ENCODE measurements at regions not wholly inside any gene's neighbourhood (a gene's known extent, or its start where the extent isn't known, plus 50 kb on each side); places are given as distances from the start of the nearest gene placed in this dataset.

DNA sequence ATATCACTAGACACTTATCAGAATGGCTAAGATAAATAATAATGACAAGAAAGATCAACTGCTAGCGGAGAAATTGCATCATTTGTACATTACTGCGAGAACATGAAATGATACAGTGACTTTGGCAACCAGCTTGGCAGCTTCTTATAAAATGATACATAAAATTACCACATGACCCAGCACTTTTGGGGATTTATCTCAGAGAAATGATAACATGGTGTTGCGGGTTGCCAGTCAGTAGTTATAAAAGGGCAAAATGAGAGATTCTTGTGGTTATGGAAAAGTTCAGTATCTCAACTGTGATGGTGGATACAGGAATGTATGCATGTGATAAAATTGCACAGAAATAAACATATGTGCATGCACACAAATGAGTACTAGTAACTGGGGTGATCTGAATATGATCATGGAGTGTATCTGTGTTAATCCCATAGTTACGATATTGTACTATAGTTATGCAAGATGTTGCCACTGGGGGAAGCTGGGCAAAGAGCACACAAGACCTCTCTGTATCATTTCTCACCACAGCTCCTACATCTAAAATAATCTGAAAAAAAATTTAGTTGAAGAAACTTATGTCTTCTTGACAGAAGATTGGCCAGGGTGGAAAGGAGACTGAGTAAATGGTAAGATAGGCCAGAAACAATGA lies 128.9 kb downstream of the NXNL2 start:
- no peaks in the 10 kb centered on the region for H3K4me1 Mint-ChIP-seq (ENCODE audit: low read depth)
- no peak overlapping the region for H3K4me3 Mint-ChIP-seq (ENCODE audit: low read depth)
- intact Hi-C loops (cut with micrococcal nuclease): no loop called here
- no peaks in the 10 kb centered on the region for H3K9me3 Mint-ChIP-seq
- H3K27me3 Mint-ChIP-seq (ENCODE audit: low read depth): peaks cover 4% of the 10 kb centered on the region
- H3K27ac Mint-ChIP-seq: no peak overlapping the region
- DNase-seq (ENCODE audit: low spot score): no peak
- H3K36me3 Mint-ChIP-seq (ENCODE audit: low read depth): no peaks in the 10 kb centered on the region

DNA sequence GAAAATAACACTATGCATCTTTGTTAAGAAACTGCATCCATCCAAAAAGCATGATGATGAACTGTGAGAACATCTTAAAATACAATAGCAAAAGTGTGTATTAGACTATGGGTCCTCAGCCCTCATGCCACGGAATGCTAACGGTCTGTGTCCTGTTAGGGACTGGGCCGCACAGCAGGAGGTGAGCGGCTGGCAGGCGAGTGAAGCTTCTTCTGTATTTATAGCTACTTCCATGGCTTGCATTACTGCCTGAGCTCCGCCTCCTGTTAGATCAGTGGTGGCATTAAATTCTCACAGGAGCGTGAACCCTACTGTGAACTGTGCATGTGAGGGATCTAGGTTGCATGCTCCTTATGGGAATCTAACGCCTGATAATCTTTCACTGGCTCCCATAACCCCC lies 129.8 kb downstream of the NXNL2 start:
- Mint-ChIP-seq H3K27me3 (ENCODE audit: low read depth) (peaks cover 4% of the 10 kb centered on the region), H3K4me1 (ENCODE audit: low read depth) (no peaks in the 10 kb centered on the region), H3K36me3 (ENCODE audit: low read depth) (no peaks in the 10 kb centered on the region), H3K27ac (no peak overlapping the region), H3K4me3 (ENCODE audit: low read depth) (no peak overlapping the region), H3K9me3 (no peaks in the 10 kb centered on the region)
- intact Hi-C loops (cut with micrococcal nuclease): no loop called here
- no peak for DNase-seq (ENCODE audit: low spot score)

DNA sequence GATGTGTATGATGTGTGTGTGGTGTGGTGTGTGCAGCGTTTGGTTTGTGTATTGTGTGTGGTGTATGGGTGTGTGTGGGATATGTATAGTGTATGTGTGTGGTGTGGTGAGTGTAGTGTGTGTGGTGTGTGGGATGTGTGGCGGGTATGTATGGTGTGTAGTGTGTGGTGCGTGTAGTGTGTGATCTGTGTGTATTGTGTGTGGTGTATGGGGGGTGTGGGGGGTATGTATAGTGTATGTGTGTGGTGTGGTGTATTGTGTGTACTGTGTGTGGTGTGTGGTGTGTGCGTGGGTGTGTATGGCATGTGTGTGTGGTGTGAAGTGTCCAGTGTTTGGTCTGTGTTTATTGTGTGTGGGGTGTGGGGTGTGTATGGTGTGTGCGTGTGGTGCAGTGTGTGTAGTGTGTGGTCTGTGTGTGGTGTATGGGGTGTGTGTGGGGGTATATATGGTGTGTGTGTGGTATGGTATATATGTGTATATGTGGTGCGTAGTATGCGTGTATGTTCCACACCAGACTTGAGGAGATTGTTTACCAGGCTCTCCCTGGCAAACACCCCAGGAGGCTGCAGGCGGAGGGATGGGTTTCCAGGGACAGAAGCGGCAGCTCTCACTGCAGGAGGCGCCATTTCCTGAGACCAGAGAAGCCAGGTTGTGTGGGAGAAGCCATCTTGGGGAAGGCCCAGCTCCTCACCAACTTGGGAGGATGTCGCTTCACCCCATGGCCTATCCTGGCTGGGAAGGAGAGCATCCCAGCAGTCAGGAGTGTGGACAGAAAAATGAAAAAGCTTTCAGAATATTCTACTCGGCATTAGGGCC lies 138.1 kb downstream of the NXNL2 start:
- Mint-ChIP-seq H3K4me1 (ENCODE audit: low read depth) (no peaks in the 10 kb centered on the region), H3K9me3 (no peaks in the 10 kb centered on the region), H3K4me3 (ENCODE audit: low read depth) (no peak overlapping the region), H3K36me3 (ENCODE audit: low read depth) (no peaks in the 10 kb centered on the region), H3K27me3 (ENCODE audit: low read depth) (no peaks in the 10 kb centered on the region), H3K27ac (no peak overlapping the region)
- DNase-seq (ENCODE audit: low spot score): no peak
- intact Hi-C loops (cut with micrococcal nuclease): no loop called here

DNA sequence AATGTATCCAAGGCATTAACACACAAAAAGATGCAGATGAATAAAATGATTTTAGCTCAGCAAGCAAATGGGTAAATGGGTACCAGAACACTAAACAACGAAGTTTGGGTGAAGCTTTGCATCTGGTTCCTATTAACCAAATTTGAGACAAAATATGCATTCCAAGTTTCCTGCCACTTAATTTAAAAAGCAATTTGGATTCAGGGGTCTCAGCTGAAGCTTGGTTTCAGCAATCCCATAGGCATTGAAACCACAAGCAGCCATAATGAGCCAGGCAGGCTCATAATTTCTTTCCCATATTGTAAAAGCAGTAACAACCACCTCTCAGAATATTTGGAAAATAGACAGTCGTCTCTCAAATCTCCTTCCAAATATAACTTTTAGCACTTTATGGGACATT lies 138.9 kb downstream of the NXNL2 start:
- no peak for DNase-seq (ENCODE audit: low spot score)
- H3K27ac Mint-ChIP-seq: no peak overlapping the region
- H3K36me3 Mint-ChIP-seq (ENCODE audit: low read depth): no peaks in the 10 kb centered on the region
- H3K4me3 Mint-ChIP-seq (ENCODE audit: low read depth): no peak overlapping the region
- no peaks in the 10 kb centered on the region for H3K4me1 Mint-ChIP-seq (ENCODE audit: low read depth)
- intact Hi-C loops (cut with micrococcal nuclease): no loop called here
- H3K9me3 Mint-ChIP-seq: no peaks in the 10 kb centered on the region
- H3K27me3 Mint-ChIP-seq (ENCODE audit: low read depth): no peaks in the 10 kb centered on the region

DNA sequence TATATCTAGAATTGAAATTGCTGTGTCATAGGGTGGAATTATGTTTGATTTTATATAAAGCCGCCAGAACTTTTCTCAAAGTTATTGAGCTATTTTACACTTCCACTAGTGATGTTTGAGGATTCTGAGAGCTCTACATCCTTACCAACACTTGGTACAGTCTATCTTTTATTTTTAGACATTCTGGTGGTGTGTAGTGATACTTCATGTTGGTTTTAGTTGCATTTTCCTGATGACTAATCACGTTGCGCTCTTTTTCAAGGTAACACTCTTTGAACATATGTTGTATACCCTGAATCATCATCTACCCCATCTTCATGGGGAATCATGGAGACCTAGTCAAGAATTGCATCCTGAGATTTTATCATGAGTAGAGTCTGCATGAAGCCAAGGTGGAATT lies 141.7 kb downstream of the NXNL2 start:
- no peaks in the 10 kb centered on the region for H3K4me1 Mint-ChIP-seq (ENCODE audit: low read depth)
- H3K9me3 Mint-ChIP-seq: no peaks in the 10 kb centered on the region
- no peak overlapping the region for H3K4me3 Mint-ChIP-seq (ENCODE audit: low read depth)
- no peak for DNase-seq (ENCODE audit: low spot score)
- no peak overlapping the region for H3K27ac Mint-ChIP-seq
- no peaks in the 10 kb centered on the region for H3K36me3 Mint-ChIP-seq (ENCODE audit: low read depth)
- intact Hi-C loops (cut with micrococcal nuclease): no loop called here
- no peaks in the 10 kb centered on the region for H3K27me3 Mint-ChIP-seq (ENCODE audit: low read depth)

DNA sequence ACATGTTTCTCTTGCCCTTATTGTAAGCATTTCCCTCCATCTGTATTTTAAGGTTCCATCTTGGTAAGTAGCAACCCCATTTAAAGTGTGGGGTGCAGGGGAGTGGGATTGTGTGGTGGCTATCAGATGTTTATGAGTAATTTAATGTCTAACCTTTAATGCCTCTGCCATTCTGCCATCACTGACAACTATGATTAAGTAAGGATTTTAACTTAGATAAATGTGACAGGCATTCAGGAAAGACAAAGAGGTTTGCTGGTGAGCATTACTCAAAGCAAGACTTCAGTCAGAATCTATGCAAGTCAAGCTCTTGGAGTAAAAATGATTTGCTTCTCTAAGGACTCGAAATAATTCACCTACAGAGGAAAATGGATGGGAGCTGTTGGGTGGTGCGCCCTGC lies 143.0 kb downstream of the NXNL2 start:
- Mint-ChIP-seq H3K9me3 (no peaks in the 10 kb centered on the region), H3K36me3 (ENCODE audit: low read depth) (no peaks in the 10 kb centered on the region), H3K4me3 (ENCODE audit: low read depth) (no peak overlapping the region), H3K27me3 (ENCODE audit: low read depth) (no peaks in the 10 kb centered on the region), H3K4me1 (ENCODE audit: low read depth) (no peaks in the 10 kb centered on the region), H3K27ac (no peak overlapping the region)
- DNase-seq (ENCODE audit: low spot score): no peak
- intact Hi-C loops (cut with micrococcal nuclease): no loop called here

DNA sequence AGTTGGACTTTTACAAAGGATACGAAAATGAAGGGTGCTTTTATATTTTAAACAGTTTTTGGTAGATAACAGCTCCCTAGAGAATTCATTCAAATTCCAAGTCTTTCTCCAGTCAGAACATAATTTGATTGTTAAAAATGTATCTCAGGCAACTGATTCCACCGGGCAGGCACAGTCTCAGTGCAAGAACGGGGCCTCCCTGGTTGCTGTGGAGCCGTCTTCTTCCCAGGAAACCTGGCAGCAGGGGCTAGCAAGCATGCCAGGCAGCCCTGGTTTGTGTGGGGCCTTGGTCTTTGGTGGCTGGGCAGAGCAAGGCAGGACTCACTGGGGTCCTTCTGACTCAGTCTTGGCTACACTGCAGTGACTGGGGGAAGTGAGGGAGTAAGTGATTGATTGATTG lies 143.5 kb downstream of the NXNL2 start:
- Mint-ChIP-seq H3K9me3 (no peaks in the 10 kb centered on the region), H3K4me3 (ENCODE audit: low read depth) (no peak overlapping the region), H3K36me3 (ENCODE audit: low read depth) (no peaks in the 10 kb centered on the region), H3K27ac (no peak overlapping the region), H3K27me3 (ENCODE audit: low read depth) (no peaks in the 10 kb centered on the region), H3K4me1 (ENCODE audit: low read depth) (no peaks in the 10 kb centered on the region)
- intact Hi-C loops (cut with micrococcal nuclease): no loop called here
- DNase-seq (ENCODE audit: low spot score): no peak

DNA sequence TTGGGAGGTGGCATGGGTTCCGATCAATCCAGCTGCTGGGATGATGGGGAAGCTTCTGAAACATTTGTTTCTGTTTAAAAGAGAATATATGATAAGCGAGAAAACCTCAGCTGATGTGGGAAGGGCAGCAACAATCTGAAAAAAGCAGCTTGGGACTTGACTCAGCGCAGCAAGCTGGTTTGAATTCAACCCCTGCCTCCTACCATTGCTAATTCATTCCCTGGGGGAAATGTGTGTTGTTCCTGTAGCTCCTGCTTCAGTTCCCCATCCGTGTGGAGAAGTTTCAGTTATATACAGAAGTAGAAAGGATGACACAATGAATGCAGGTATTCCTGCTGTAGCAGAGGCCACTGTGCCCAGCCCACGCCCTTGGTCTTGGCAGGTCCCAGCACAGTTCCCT lies 145.1 kb downstream of the NXNL2 start:
- intact Hi-C loops (cut with micrococcal nuclease): no loop called here
- H3K36me3 Mint-ChIP-seq (ENCODE audit: low read depth): no peaks in the 10 kb centered on the region
- no peaks in the 10 kb centered on the region for H3K9me3 Mint-ChIP-seq
- no peak overlapping the region for H3K4me3 Mint-ChIP-seq (ENCODE audit: low read depth)
- H3K27ac Mint-ChIP-seq: no peak overlapping the region
- DNase-seq (ENCODE audit: low spot score): no peak
- no peaks in the 10 kb centered on the region for H3K4me1 Mint-ChIP-seq (ENCODE audit: low read depth)
- H3K27me3 Mint-ChIP-seq (ENCODE audit: low read depth): no peaks in the 10 kb centered on the region

DNA sequence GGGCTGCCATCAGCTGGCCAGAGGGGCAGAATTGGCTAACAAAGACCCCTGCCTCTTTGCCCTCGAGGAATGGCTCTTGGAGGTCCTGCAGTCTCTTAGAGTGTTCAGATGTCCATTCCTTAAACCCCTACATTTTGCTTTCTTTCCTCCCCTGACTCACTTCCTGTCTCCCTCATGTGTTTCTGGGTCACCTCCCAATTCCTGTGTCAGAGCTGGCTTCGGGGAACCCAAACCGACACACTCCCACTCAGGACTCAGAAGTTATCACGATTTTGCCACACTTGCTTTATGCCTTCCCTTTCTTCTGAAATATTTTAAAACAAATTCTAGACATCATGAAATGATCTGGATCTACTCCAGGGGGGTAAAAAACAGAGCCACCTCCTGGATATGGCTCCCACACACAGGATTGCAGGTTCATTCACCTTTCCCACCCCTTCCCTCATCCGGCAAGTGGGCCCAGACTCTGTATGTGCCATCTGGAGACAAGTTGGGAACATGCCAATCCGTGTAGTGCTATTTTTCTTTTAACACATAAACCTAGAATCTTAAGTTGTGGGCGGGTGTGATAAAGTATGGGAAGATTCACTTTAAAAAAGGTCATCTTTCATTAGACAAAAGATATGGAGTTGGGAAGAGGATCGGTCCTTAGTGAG lies 145.7 kb downstream of the NXNL2 start:
- no peak overlapping the region for H3K27ac Mint-ChIP-seq
- intact Hi-C loops (cut with micrococcal nuclease): no loop called here

DNA sequence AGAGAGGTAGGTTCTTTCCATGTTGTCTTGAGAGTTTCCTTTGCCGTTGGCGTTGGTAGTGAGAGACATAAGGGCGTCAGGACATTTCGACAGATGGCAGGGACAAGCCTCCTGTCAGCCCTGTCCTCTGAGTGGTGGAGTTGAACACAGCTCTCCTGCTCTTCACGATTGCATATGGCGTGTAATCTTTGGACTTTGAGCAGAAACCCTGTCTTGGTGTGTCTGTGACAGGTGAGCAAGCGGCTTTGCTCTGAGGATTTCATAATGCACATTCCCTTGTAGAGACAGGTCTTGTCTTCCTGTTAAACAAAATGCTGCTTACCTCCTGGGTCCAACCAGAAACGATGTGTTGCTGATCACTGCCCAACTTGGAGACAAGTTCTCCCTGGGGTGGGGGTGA lies 146.5 kb downstream of the NXNL2 start:
- H3K9me3 Mint-ChIP-seq: no peaks in the 10 kb centered on the region
- no peak for DNase-seq (ENCODE audit: low spot score)
- no peak overlapping the region for H3K4me3 Mint-ChIP-seq (ENCODE audit: low read depth)
- H3K27ac Mint-ChIP-seq: no peak overlapping the region
- no peaks in the 10 kb centered on the region for H3K4me1 Mint-ChIP-seq (ENCODE audit: low read depth)
- H3K36me3 Mint-ChIP-seq (ENCODE audit: low read depth): no peaks in the 10 kb centered on the region
- intact Hi-C loops (cut with micrococcal nuclease): no loop called here
- no peaks in the 10 kb centered on the region for H3K27me3 Mint-ChIP-seq (ENCODE audit: low read depth)

More for the DNA sequence above, 145.7 kb downstream of the NXNL2 start:
- no peaks in the 10 kb centered on the region for H3K36me3 Mint-ChIP-seq (ENCODE audit: low read depth)
- no peaks in the 10 kb centered on the region for H3K9me3 Mint-ChIP-seq
- no peaks in the 10 kb centered on the region for H3K27me3 Mint-ChIP-seq (ENCODE audit: low read depth)
- DNase-seq (ENCODE audit: low spot score): no peak
- H3K4me1 Mint-ChIP-seq (ENCODE audit: low read depth): no peaks in the 10 kb centered on the region
- H3K4me3 Mint-ChIP-seq (ENCODE audit: low read depth): no peak overlapping the region

DNA sequence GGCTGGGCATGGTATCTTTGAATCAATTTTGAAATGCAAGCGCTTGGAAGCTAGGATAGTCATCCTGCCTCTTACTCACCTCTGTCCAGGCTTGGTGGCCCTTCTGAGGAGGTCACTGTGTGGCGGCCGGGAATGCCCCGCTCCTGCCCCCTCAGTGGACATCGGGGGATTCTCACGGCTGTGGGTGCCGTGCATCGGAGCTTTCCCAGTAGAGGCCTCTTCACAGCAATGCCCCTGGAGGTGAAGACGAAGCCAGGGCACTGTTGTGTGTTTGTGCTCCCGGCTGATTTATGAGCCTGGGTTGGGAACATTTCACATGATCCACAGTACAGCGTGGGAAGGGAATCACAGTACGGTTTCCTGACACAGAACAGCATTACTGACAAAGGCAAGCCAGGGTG lies 147.5 kb downstream of the NXNL2 start:
- Mint-ChIP-seq H3K36me3 (ENCODE audit: low read depth) (no peaks in the 10 kb centered on the region), H3K4me1 (ENCODE audit: low read depth) (no peaks in the 10 kb centered on the region), H3K27me3 (ENCODE audit: low read depth) (no peaks in the 10 kb centered on the region), H3K4me3 (ENCODE audit: low read depth) (no peak overlapping the region), H3K9me3 (no peaks in the 10 kb centered on the region), H3K27ac (no peak overlapping the region)
- intact Hi-C loops (cut with micrococcal nuclease): no loop called here
- DNase-seq (ENCODE audit: low spot score): no peak

DNA sequence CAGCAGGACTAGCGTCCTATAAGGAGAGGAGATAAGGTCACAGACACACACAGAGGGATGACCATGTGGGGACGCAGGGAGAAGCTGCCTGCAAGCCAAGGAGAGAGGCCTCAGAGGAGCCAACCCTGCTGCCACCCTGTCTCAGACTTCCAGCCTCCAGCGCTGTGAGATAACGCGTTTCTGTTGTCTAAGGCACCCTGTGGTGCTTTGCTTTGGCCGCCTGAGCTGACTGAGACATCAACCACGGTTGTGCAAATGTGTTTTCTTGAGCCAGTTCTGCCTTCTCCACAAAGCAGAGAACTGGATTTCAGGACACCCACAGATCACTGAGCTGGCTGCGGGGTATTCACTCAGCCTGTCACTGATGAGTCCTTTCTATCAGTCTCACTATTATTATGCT lies 149.1 kb downstream of the NXNL2 start:
- no peaks in the 10 kb centered on the region for H3K36me3 Mint-ChIP-seq (ENCODE audit: low read depth)
- H3K27me3 Mint-ChIP-seq (ENCODE audit: low read depth): peaks cover 2% of the 10 kb centered on the region
- no peaks in the 10 kb centered on the region for H3K9me3 Mint-ChIP-seq
- no peak overlapping the region for H3K27ac Mint-ChIP-seq
- no peaks in the 10 kb centered on the region for H3K4me1 Mint-ChIP-seq (ENCODE audit: low read depth)
- intact Hi-C loops (cut with micrococcal nuclease): no loop called here
- DNase-seq (ENCODE audit: low spot score): no peak
- H3K4me3 Mint-ChIP-seq (ENCODE audit: low read depth): no peak overlapping the region

DNA sequence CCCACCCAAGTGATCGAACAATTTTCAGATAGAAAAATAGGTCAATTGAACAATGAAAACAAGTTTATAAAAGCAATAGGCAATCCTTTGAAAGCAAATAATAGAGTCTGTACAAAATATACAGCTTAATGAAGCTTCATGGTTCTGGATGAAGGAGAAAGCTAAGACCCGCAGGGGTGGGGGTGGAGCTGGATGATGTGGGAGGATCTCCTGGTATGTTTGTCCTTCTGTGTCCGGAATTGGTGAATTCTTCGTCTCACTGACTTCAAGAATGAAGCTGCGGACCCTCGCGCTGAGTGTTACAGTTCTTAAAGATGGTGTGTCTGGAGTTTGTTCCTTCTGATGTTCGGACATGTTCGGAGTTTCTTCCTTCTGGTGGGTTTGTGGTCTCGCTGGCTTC lies 149.9 kb downstream of the NXNL2 start:
- intact Hi-C loops (cut with micrococcal nuclease): no loop called here
- H3K27ac Mint-ChIP-seq: no peak overlapping the region
- H3K4me1 Mint-ChIP-seq (ENCODE audit: low read depth): no peaks in the 10 kb centered on the region
- no peaks in the 10 kb centered on the region for H3K9me3 Mint-ChIP-seq
- no peak overlapping the region for H3K4me3 Mint-ChIP-seq (ENCODE audit: low read depth)
- H3K27me3 Mint-ChIP-seq (ENCODE audit: low read depth): peaks cover 2% of the 10 kb centered on the region
- no peaks in the 10 kb centered on the region for H3K36me3 Mint-ChIP-seq (ENCODE audit: low read depth)
- no peak for DNase-seq (ENCODE audit: low spot score)
